ENCODE measurements at regions not wholly inside any gene's neighbourhood (a gene's known extent, or its start where the extent isn't known, plus 50 kb on each side); places are given as distances from the start of the nearest gene placed in this dataset.
"Not testable (repeated sequence)": the region's sequence is repeated elsewhere in the genome, so short reads cannot be mapped to it uniquely, and the experiment has no call there.

DNA sequence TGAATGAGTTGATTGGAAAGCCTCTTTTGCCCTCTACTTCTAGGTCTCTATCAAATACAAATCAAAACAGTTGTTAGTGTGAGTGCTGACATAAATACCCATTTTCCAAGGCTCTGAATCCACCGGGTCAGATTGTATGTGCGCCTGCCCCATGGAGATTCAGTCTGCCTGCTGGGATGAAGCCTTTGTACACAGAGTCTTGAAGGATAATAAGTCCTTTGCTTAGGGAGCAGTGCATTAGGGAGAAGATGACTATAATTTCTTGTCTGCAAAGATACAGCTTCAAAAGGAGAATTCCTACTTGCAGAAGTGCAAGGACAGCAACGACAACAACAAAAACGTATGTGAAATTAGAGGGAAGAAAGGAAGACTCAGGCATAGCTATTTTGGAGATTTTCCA is 90.3 kb upstream of the VRK1 start:
- TF ChIP-seq, protein P1, sequence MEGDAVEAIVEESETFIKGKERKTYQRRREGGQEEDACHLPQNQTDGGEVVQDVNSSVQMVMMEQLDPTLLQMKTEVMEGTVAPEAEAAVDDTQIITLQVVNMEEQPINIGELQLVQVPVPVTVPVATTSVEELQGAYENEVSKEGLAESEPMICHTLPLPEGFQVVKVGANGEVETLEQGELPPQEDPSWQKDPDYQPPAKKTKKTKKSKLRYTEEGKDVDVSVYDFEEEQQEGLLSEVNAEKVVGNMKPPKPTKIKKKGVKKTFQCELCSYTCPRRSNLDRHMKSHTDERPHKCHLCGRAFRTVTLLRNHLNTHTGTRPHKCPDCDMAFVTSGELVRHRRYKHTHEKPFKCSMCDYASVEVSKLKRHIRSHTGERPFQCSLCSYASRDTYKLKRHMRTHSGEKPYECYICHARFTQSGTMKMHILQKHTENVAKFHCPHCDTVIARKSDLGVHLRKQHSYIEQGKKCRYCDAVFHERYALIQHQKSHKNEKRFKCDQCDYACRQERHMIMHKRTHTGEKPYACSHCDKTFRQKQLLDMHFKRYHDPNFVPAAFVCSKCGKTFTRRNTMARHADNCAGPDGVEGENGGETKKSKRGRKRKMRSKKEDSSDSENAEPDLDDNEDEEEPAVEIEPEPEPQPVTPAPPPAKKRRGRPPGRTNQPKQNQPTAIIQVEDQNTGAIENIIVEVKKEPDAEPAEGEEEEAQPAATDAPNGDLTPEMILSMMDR (IDR thresholded peaks at IDR 0.05; ENCODE audit: control insufficient read depth, extremely low read depth, insufficient read depth): no peak
- DNase-seq (ENCODE audit: low read depth): no peak
- no peak overlapping the region for H3K4me3 ChIP-seq (ENCODE audit: low read depth, low read length)

DNA sequence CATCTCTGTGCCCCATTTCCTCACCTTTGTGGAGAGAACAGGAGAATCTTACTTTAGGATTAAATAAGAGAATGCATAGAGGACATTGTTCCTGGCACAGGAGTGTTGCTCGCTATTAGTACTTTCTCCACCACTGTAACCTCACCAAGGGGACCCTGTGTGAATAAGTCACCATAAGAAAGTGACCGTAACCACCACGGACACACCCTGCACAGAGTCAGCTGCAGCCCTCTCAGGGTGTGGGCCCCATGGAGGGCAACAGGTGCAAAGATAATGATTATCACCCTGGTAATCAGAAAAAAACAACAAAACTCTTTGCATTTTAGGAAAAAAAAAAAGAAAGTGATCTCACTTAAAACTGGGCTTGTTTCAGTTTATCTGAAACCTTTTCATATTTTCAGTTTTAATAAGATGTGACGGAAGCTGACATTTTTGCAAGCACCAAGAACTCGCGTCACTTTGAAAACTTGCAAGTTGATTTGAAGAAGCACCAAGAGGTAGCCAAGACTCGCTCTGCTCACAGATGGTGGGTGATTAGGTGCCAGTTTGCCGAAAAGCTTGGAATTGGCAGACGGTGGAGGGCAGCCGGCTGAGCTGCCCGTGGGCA is 87.0 kb upstream of the VRK1 start:
- H3K4me3 ChIP-seq (ENCODE audit: low read depth, low read length): no peak overlapping the region
- DNase-seq (ENCODE audit: low read depth): no peak
- TF ChIP-seq, protein P1 (IDR thresholded peaks at IDR 0.05; ENCODE audit: control insufficient read depth, extremely low read depth, insufficient read depth): no peak

DNA sequence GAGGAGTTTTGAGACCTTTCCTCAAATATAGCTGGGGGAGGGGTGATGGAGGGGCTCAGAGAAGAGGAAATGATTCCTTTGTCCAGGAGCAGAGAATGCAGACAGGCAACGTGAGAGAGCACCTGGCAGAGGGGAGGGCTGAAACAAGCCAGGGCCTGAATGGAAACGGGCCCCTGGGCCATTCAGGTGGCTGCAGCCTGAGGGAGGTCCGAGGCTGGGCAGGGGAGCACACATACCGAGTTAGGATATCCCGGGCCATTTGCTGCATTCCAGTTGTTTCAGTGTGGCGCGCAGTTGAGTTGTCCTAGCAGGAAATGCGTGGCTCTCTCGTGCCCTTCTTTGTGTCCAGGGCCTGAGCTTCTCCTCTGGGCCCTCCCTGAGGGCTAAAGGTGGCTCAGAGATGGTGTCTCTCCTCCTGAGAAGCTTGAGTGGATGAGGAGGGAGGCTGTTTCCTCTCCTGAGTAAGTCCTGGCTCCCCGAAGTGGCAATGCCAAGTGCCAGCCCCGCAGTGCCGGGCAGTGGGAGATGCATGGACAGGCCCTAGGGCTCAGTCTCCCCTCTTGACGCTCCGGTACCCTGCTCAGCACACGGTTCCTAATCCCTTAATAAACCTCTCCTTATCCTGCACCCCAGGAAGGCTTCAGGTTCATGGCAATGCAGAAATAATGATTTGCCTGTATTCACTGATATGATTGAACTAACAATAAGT is 85.5 kb upstream of the VRK1 start:
- H3K4me3 ChIP-seq (ENCODE audit: low read depth, low read length): no peak overlapping the region
- TF ChIP-seq, protein P1 (IDR thresholded peaks at IDR 0.05; ENCODE audit: control insufficient read depth, extremely low read depth, insufficient read depth): no peak
- DNase-seq (ENCODE audit: low read depth): no peak

DNA sequence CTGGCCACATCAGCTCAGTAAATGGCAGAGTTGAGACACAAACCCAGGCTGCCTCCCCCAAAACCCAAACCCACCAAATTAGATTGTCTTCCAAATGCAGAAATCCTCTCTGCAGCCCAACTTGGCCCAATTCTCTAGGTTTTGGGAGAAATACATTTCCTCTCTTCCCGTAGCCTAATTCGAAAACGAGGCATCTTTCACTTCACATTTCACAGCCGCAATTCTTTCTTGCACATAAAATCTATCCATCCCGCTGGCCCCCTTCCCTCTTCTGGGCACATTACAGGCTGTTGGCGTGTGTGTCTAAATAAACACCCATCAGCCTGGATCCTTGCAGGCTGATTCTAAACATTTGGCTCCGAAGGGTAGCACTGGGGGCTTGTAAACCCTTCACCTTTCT is 83.8 kb upstream of the VRK1 start:
- TF ChIP-seq, protein P1 (IDR thresholded peaks at IDR 0.05; ENCODE audit: control insufficient read depth, extremely low read depth, insufficient read depth): no peak
- no peak overlapping the region for H3K4me3 ChIP-seq (ENCODE audit: low read depth, low read length)
- no peak for DNase-seq (ENCODE audit: low read depth)

DNA sequence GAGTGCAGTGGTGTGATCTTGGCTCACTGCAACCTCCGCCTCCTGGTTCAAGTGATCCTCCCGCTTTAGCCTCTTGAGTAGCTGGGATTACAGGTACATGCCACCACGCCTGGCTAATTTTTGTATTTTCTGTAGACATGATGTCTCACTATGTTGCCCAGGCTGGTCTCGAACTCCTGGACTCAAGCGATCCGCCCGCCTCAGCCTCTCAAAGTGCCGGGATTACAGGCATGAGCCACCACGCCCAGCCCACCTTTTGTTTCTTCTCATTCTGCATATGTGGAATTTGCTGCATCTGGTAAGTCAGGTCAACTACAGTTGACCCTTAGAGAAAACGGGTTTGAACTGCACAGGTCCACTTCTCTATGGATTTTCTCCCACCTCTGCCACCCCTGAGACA is 82.6 kb upstream of the VRK1 start:
- DNase-seq (ENCODE audit: low read depth); H3K4me3 ChIP-seq (ENCODE audit: low read depth, low read length): not testable (repeated sequence)

DNA sequence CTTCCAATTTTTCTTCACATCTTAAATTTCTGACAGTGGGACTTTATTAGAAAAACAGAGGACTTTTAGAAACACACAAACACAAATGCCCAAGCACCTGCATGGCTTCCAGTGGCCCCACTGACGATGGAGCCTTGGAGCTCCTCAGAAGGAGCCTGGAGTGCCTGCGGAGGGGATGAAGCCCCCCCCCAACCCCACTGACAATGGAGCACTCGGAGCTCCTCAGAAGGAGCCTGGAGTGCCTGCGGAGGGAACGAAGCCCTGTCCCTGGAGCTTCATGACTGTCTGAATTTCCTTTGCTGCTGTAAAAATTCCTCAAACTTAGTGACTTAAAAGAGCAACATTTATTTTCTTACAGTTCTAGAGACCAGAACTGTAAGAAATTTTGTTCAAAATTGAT is 80.1 kb upstream of the VRK1 start:
- no peak overlapping the region for H3K4me3 ChIP-seq (ENCODE audit: low read depth, low read length)
- TF ChIP-seq, protein P1 (IDR thresholded peaks at IDR 0.05; ENCODE audit: control insufficient read depth, extremely low read depth, insufficient read depth): no peak
- no peak for DNase-seq (ENCODE audit: low read depth)

DNA sequence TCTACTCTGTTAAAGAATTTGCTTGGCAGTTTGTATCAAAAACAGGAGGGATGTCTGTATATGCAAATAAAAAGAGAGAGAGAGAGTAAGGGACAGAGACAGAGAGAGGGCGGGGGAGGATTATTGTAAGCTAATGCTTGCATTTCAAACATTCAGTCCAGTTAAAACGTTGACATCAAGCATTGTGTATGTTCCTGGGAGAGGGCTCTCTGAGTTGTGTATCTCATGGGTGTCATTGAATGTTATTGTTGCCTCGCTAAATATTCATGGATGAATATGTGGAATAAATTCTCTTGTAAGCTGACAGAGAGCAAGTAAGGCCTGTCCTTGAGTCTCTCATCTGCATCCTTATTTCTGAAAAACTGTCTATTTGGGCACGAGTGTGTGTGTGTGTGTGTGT is 78.8 kb upstream of the VRK1 start:
- no peak overlapping the region for H3K4me3 ChIP-seq (ENCODE audit: low read depth, low read length)
- TF ChIP-seq, protein P1 (IDR thresholded peaks at IDR 0.05; ENCODE audit: control insufficient read depth, extremely low read depth, insufficient read depth): no peak
- DNase-seq (ENCODE audit: low read depth): no peak

DNA sequence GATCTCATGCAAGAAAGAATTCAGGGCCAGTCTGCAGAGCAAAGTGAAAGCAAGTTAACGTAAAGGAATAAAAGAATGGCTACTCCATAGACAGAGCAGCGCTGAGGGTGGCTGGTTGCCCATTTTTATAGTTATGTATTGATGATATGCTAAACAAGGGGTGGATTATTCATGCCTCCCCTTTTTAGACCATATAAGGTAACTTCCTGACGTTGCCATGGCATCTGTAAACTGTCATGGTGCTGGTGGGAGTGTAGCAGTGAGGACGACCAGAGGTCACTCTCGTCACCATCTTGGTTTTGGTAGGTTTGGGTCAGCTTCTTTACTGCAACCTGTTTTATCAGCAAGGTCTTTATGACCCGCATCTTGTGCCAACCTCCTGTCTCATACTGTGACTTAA is 76.5 kb upstream of the VRK1 start:
- H3K4me3 ChIP-seq (ENCODE audit: low read depth, low read length); DNase-seq (ENCODE audit: low read depth): not testable (repeated sequence)

All from LNCaP clone FGC (cell line).